Breast epithelium (tissue), 3 donors: ENCODE measurements at regions not wholly inside any gene's neighbourhood (a gene's known extent, or its start where the extent isn't known, plus 50 kb on each side); places are given as distances from the start of the nearest gene placed in this dataset.

Source experiments
- POLR2A ChIP-seq: fragments of 450-650 bp; IDR thresholded peaks from one replicate; pipeline ENCODE4 v1.6.1; 2016; ENCODE audit warnings: antibody characterized with exemption, mild to moderate bottlenecking, moderate library complexity
- POLR2AphosphoS5 ChIP-seq, 3 donors: sonication (generic); formaldehyde crosslinking; IDR thresholded peaks; one replicate each; pipeline ENCODE4 v1.6.1; 2017; ENCODE audit warnings: antibody characterized with exemption in 3 of 3
- TF ChIP-seq, protein P1 (sequence below), 3 donors: fragments of 450-650 bp; IDR thresholded peaks; one replicate each; pipeline ENCODE4 v1.5.1; 2016 to 2017; ENCODE audit warnings: antibody characterized with exemption in 3 of 3, mild to moderate bottlenecking in 3 of 3, moderate library complexity in 3 of 3

DNA sequence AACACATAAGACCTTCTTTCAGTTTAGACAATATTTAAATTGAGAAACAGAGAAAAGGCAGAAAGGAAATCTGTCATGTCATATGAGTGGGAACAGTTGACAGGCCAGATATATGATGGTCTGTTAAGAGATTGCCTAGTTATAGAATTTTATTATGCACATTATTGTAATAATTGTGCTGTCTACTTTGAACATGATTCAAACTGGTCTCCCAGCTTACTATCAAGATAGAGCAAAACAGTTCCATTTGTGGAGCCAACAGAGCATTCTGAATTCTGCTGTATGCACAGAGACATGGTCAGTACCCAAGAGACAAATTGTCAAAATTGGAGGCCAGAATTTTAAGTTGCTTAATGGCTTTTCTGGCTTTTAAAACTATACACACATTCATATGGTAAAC lies 139.4 kb downstream of the FBXO8 start:
- no peak for TF ChIP-seq POLR2AphosphoS5 (IDR thresholded peaks at IDR 0.05)
- no peak for TF ChIP-seq POLR2A
- TF ChIP-seq, protein P1, sequence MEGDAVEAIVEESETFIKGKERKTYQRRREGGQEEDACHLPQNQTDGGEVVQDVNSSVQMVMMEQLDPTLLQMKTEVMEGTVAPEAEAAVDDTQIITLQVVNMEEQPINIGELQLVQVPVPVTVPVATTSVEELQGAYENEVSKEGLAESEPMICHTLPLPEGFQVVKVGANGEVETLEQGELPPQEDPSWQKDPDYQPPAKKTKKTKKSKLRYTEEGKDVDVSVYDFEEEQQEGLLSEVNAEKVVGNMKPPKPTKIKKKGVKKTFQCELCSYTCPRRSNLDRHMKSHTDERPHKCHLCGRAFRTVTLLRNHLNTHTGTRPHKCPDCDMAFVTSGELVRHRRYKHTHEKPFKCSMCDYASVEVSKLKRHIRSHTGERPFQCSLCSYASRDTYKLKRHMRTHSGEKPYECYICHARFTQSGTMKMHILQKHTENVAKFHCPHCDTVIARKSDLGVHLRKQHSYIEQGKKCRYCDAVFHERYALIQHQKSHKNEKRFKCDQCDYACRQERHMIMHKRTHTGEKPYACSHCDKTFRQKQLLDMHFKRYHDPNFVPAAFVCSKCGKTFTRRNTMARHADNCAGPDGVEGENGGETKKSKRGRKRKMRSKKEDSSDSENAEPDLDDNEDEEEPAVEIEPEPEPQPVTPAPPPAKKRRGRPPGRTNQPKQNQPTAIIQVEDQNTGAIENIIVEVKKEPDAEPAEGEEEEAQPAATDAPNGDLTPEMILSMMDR (IDR thresholded peaks at IDR 0.05), result no peak
